Middle frontal gyrus (tissue), 1 donor: ENCODE measurements at regions not wholly inside any gene's neighbourhood (a gene's known extent, or its start where the extent isn't known, plus 50 kb on each side); places are given as distances from the start of the nearest gene placed in this dataset.

Source experiments
- DNase-seq: peaks from one replicate; pipeline ENCODE4 v3.0.0-alpha.2; 2015; ENCODE audit warnings: low spot score; ENCODE audit errors: extremely low spot score

GRCh38 chr9:1738511-1739100 lies 276.5 kb upstream of the SMARCA2 start:
- DNase-seq = no peak

GRCh38 chr9:1743121-1743960 lies 271.8 kb upstream of the SMARCA2 start:
- DNase-seq = no peak

GRCh38 chr9:1745980-1746379 lies 269.2 kb upstream of the SMARCA2 start:
- DNase-seq = no peak

- no peak for DNase-seq
These were observed 267.7 kb upstream of the SMARCA2 start for GRCh38 chr9:1747417-1747967.

GRCh38 chr9:1748407-1748806 lies 266.7 kb upstream of the SMARCA2 start:
- DNase-seq = no peak

- DNase-seq = no peak
These were observed 258.0 kb upstream of the SMARCA2 start for GRCh38 chr9:1757186-1757585.

GRCh38 chr9:1759009-1759408 lies 256.1 kb upstream of the SMARCA2 start:
- no peak for DNase-seq

- DNase-seq = no peak
These were observed 255.3 kb upstream of the SMARCA2 start for GRCh38 chr9:1759771-1760300.

GRCh38 chr9:1761807-1762206 lies 253.3 kb upstream of the SMARCA2 start:
- no peak for DNase-seq

- DNase-seq = no peak
These were observed 249.1 kb upstream of the SMARCA2 start for GRCh38 chr9:1766042-1766441.

GRCh38 chr9:1768561-1768960 lies 246.6 kb upstream of the SMARCA2 start:
- DNase-seq = no peak

- no peak for DNase-seq
These were observed 243.9 kb upstream of the SMARCA2 start for GRCh38 chr9:1771094-1771789.

GRCh38 chr9:1775230-1775629 lies 239.9 kb upstream of the SMARCA2 start:
- DNase-seq = no peak

GRCh38 chr9:1776668-1777067 lies 238.5 kb upstream of the SMARCA2 start:
- no peak for DNase-seq

GRCh38 chr9:1791191-1791590 lies 224.0 kb upstream of the SMARCA2 start:
- DNase-seq = no peak

GRCh38 chr9:1794547-1795270 lies 220.4 kb upstream of the SMARCA2 start:
- DNase-seq = peak; percentile 3

- DNase-seq = no peak
These were observed 210.8 kb upstream of the SMARCA2 start for GRCh38 chr9:1804128-1804865.

GRCh38 chr9:1829719-1830118 lies 185.4 kb upstream of the SMARCA2 start:
- DNase-seq = no peak

GRCh38 chr9:1832960-1833359 lies 182.2 kb upstream of the SMARCA2 start:
- no peak for DNase-seq

GRCh38 chr9:1837453-1838084 lies 177.6 kb upstream of the SMARCA2 start:
- no peak for DNase-seq
